SJSA1 (cell line): ENCODE measurements at regions not wholly inside any gene's neighbourhood (a gene's known extent, or its start where the extent isn't known, plus 50 kb on each side); places are given as distances from the start of the nearest gene placed in this dataset.
"Not testable (repeated sequence)": the region's sequence is repeated elsewhere in the genome, so short reads cannot be mapped to it uniquely, and the experiment has no call there.

Experiments used
- DNase-seq, 2 experiments: peaks; one replicate each; pipeline ENCODE4 v3.0.0-alpha.2; 2015 to 2020; ENCODE audit warnings: low spot score in 2 of 2, low read depth in 1 of 2
- H3K27ac ChIP-seq: fragments of 250-450 bp; sonication (Bioruptor Pico); 2 replicates; pipeline ENCODE4 v1.5.1; 2020; ENCODE audit warnings: mild to moderate bottlenecking, moderate library complexity
- H3K27me3 ChIP-seq: fragments of 250-450 bp; sonication (Bioruptor Pico); replicated peaks from 2 replicates; pipeline ENCODE4 v1.5.1; 2020; ENCODE audit warnings: mild to moderate bottlenecking, moderate library complexity
- H3K36me3 ChIP-seq: fragments of 250-450 bp; sonication (Bioruptor Pico); 2 replicates; pipeline ENCODE4 v1.5.1; 2020; ENCODE audit warnings: mild to moderate bottlenecking
- H3K4me1 ChIP-seq: fragments of 250-450 bp; sonication (Bioruptor Pico); replicated peaks from 2 replicates; pipeline ENCODE4 v1.6.1; 2021; ENCODE audit warnings: mild to moderate bottlenecking
- H3K4me3 ChIP-seq: fragments of 250-450 bp; sonication (Bioruptor Pico); 2 replicates; pipeline ENCODE4 v1.5.1; 2020; ENCODE audit warnings: mild to moderate bottlenecking
- H3K9me3 ChIP-seq: fragments of 250-450 bp; sonication (Bioruptor Pico); replicated peaks from 2 replicates; pipeline ENCODE4 v1.5.1; 2020; ENCODE audit warnings: mild to moderate bottlenecking

GRCh38 chr10:46773897-46774236, 137.4 kb upstream of the PTPN20 start:
- DNase-seq, result peak; percentile 58 to 72
- not testable (repeated sequence) for H3K4me3 ChIP-seq, H3K27ac ChIP-seq, H3K36me3 ChIP-seq, H3K9me3 ChIP-seq, H3K4me1 ChIP-seq, H3K27me3 ChIP-seq

GRCh38 chr10:46774366-46774765, 136.9 kb upstream of the PTPN20 start:
- H3K27ac ChIP-seq, H3K9me3 ChIP-seq, H3K36me3 ChIP-seq, H3K4me1 ChIP-seq, DNase-seq, H3K27me3 ChIP-seq, H3K4me3 ChIP-seq: not testable (repeated sequence)

GRCh38 chr10:46774945-46775667, 136.1 kb upstream of the PTPN20 start:
- H3K9me3 ChIP-seq, H3K4me1 ChIP-seq, H3K4me3 ChIP-seq, DNase-seq, H3K36me3 ChIP-seq, H3K27ac ChIP-seq, H3K27me3 ChIP-seq: not testable (repeated sequence)

- not testable (repeated sequence) for H3K27me3 ChIP-seq, H3K9me3 ChIP-seq, H3K36me3 ChIP-seq, H3K4me1 ChIP-seq, H3K4me3 ChIP-seq, DNase-seq, H3K27ac ChIP-seq
Observed at GRCh38 chr10:46775668-46776059, 135.6 kb upstream of the PTPN20 start.

- not testable (repeated sequence) for H3K9me3 ChIP-seq, H3K36me3 ChIP-seq, H3K4me3 ChIP-seq, H3K27me3 ChIP-seq, H3K27ac ChIP-seq
- peak; percentile 56 to 78 for DNase-seq
- peaks cover 20% of the 10 kb centered on the region for H3K4me1 ChIP-seq
Observed at GRCh38 chr10:46779571-46779970, 131.7 kb upstream of the PTPN20 start.

GRCh38 chr10:46780164-46780563, 131.1 kb upstream of the PTPN20 start:
- not testable (repeated sequence) for H3K36me3 ChIP-seq, H3K4me3 ChIP-seq

GRCh38 chr10:46781001-46781400, 130.2 kb upstream of the PTPN20 start:
- H3K27ac ChIP-seq, result peak overlapping the region; percentile 86
- not testable (repeated sequence) for H3K36me3 ChIP-seq
- DNase-seq, result peak in 1 of 2 experiments; percentile 47

More at GRCh38 chr10:46780164-46780563, 131.1 kb upstream of the PTPN20 start:
- peaks cover 20% of the 10 kb centered on the region for H3K4me1 ChIP-seq
- DNase-seq, result peak in 1 of 2 experiments; percentile 73
- H3K9me3 ChIP-seq, H3K27me3 ChIP-seq: not testable (repeated sequence)
- H3K27ac ChIP-seq, result peak overlapping the region; percentile 86

GRCh38 chr10:46782001-46782874, 129.0 kb upstream of the PTPN20 start:
- H3K4me3 ChIP-seq, H3K27me3 ChIP-seq, H3K36me3 ChIP-seq, H3K9me3 ChIP-seq: not testable (repeated sequence)
- Histone ChIP-seq H3K4me1 (peaks cover 20% of the 10 kb centered on the region), H3K27ac (peak overlapping the region; percentile 86)
- peak in 1 of 2 experiments; percentile 79 for DNase-seq

More at GRCh38 chr10:46781001-46781400, 130.2 kb upstream of the PTPN20 start:
- not testable (repeated sequence) for H3K27me3 ChIP-seq, H3K9me3 ChIP-seq, H3K4me3 ChIP-seq
- H3K4me1 ChIP-seq, result peaks cover 20% of the 10 kb centered on the region

- not testable (repeated sequence) for DNase-seq, H3K27ac ChIP-seq, H3K27me3 ChIP-seq, H3K4me3 ChIP-seq, H3K9me3 ChIP-seq, H3K36me3 ChIP-seq
- H3K4me1 ChIP-seq, result peaks cover 17% of the 10 kb centered on the region
Observed at GRCh38 chr10:46784665-46785064, 126.6 kb upstream of the PTPN20 start.

- not testable (repeated sequence) for H3K9me3 ChIP-seq, H3K4me1 ChIP-seq, H3K36me3 ChIP-seq, H3K27me3 ChIP-seq
- peak in 1 of 2 experiments; percentile 24 for DNase-seq
- Histone ChIP-seq H3K4me3 (peak overlapping the region; percentile 22), H3K27ac (peak overlapping the region; percentile 63)
Observed at GRCh38 chr10:46786125-46786517, 125.1 kb upstream of the PTPN20 start.

- H3K27me3 ChIP-seq, H3K9me3 ChIP-seq, H3K36me3 ChIP-seq, H3K4me1 ChIP-seq: not testable (repeated sequence)
- H3K4me3 ChIP-seq, result peak overlapping the region; percentile 53
- peak overlapping the region; percentile 73 for H3K27ac ChIP-seq
- DNase-seq, result peak; percentile 94 to 95
Observed at GRCh38 chr10:46786518-46787320, 124.5 kb upstream of the PTPN20 start.

GRCh38 chr10:46787321-46787615, 124.0 kb upstream of the PTPN20 start:
- peak overlapping the region; percentile 73; the same call in 1 of the 2 replicates for H3K27ac ChIP-seq

GRCh38 chr10:46792657-46793357, 118.4 kb upstream of the PTPN20 start:
- H3K36me3 ChIP-seq, H3K27me3 ChIP-seq, H3K4me3 ChIP-seq, H3K4me1 ChIP-seq, DNase-seq, H3K27ac ChIP-seq, H3K9me3 ChIP-seq: not testable (repeated sequence)

More at GRCh38 chr10:46787321-46787615, 124.0 kb upstream of the PTPN20 start:
- peak in 1 of 2 experiments; percentile 42 for DNase-seq
- Histone ChIP-seq H3K27me3 (no peaks in the 10 kb centered on the region), H3K4me1 (no peaks in the 10 kb centered on the region), H3K36me3 (no peaks in the 10 kb centered on the region), H3K4me3 (peak overlapping the region; percentile 53), H3K9me3 (no peaks in the 10 kb centered on the region)
